ENCODE measurements at regions not wholly inside any gene's neighbourhood (a gene's known extent, or its start where the extent isn't known, plus 50 kb on each side); places are given as distances from the start of the nearest gene placed in this dataset.

GRCh38 chr13:21757763-21758162, 86.9 kb downstream of the FGF9 start:
- no peak for DNase-seq

GRCh38 chr13:21758441-21758840, 87.6 kb downstream of the FGF9 start:
- no peak for DNase-seq

DNA sequence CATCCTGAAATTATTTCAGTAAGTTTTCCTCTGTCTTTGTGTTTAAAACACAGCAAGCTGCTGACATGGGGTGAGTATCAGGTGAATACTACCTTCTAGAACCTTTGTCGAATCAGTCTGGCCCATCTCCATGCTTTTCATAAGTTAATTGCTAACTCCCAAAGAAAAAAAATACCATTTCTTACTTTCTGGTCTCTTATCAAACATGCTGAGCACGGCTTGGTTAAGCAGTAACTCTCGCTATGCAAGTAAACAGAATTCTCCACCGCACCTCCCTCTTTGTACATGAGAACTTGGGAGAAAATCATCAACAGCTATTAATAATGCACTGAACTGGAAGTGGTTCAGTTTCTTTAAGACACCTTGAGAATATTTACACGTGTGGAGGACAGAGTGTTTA, 88.6 kb downstream of the FGF9 start:
- DNase-seq = no peak

DNA sequence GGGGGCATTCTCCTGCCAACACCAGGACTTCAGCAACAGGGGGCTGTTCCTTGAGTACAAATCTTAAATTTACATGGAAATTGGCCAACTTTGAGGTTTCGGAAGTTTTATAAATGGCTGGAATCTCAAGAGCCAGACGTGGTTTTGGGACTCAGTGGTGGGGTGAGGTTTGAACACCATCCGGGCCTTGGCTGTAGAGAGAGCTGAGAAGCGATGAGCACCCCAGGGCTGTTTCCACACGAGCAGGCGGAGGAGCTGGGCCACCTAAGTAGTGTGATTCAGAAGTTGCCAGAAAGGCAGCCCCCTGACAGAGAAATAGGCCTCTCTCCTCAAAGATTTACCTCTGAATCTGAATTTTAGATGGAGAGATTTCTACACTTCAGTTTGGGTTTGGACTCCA, 89.0 kb downstream of the FGF9 start:
- no peak for DNase-seq

- no peak for DNase-seq
Measured at GRCh38 chr13:21761770-21762169, 90.9 kb downstream of the FGF9 start.

GRCh38 chr13:21762512-21762911, 91.6 kb downstream of the FGF9 start:
- no peak for DNase-seq

DNA sequence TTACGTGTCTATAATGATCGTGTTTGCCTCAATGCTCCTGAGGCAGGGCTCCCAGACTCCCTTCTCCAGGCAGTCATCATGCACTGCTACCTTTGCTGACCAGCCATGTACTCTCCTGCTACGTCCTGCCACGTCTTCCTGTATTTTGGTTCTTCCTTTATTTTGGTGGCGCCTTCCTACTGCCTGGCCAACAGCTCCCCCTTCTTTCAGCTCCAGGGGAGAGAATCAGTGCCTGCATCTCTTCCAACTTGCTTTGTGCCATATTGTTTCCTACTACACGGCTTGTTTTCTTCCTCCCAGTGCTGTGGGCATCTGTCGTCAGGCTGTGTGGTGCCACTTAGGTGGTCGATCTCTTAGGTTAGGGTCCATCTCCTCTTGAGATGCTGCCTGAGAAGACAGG, 96.2 kb downstream of the FGF9 start:
- DNase-seq = no peak

DNA sequence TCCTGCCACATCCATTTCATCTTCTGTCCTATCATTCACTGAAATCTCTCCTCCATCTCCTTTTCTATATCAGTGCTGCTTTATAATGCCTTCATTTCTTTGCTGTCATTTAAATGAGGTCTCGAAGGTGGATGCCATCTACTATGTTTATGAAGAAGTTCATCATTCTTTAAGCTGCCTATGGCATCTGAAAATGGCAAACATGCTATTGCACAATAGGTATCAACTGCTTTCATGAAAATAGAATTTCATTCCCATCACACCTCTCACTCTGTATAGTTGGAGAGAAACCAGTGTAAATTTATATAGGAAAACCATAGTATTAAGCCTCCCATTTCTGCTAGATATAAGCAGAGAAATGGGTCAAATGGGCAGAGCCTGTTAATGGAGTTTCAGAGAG, 100.2 kb downstream of the FGF9 start:
- no peak for DNase-seq

- no peak for DNase-seq
Measured at GRCh38 chr13:21777166-21777565, 106.3 kb downstream of the FGF9 start.

DNA sequence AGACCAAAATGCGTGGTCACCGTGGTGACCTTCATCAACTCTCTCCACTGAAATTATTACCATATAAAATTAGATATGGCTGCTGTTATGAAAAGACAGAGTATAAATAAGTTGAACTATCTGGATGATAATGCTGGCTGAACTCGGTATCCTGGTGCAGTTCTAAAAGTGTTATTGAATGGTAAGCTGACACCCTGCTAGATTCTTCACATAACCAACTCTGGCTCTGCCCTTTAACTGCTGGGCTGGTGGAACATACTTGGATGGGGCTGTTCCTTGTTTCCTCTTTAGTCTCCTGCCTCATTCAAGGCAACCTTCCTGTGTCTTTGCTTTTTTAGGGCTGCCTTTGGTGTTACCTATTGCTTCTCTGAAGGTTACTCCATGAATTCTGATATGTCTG, 106.9 kb downstream of the FGF9 start:
- DNase-seq = no peak

- no peak for DNase-seq
Measured at GRCh38 chr13:21782736-21783135, 111.9 kb downstream of the FGF9 start.

DNA sequence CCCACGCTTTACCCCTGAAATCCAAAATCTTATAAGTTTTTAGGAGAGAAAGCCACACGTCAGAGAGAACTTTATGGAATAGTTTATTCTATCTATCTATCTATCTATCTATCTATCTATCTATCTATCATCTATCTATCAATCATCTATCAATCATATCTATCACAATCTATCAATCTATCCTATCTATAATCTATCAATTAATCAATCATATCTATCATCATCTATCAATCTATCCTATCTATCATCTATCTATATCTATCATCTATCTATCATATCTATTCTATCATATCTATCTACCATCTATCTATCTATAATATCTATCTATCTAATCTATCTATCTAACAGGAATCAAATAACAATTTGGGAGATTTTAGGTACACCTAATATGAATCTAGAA, 115.1 kb downstream of the FGF9 start:
- no peak for DNase-seq

DNA sequence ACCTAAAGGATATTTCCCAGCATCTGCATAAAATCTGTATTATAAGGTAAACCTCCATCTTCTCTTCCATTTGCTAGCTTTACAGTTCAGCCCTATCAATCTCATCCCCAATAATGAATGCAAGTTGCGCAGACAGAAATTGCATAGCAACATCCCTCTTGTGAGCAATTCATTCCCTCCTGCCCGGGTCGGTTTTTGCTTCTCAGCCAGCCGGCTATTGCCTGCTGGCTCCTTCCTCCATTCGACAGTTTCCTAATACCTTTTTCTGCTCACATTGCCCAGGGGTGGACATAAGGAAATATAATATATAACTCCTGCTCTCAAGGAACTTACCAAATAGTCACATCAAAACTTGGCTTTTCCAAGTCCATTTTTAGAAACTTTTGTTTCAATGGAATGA, 125.2 kb downstream of the FGF9 start:
- DNase-seq = no peak

- DNase-seq = no peak
Measured at GRCh38 chr13:21796775-21797514, 126.1 kb downstream of the FGF9 start.

DNA sequence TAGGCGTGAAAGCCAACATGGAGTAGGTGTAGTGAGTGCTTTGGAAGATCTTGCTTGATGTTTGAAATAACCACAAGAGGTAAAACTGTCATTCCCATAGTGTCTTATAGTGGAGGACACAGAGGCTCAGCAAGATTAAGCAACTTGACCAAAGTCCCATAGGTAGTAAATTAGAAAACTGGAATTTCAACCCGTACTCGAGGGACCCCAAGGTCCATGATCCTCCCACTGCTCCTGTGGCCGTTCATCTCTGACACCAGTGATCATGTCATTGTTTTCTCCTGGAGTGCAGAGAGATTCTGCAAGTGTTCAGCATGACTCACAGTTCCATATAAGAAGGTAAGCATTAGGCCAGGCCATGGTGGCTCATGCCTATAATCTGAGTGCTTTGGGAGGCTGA, 126.9 kb downstream of the FGF9 start:
- no peak for DNase-seq

DNA sequence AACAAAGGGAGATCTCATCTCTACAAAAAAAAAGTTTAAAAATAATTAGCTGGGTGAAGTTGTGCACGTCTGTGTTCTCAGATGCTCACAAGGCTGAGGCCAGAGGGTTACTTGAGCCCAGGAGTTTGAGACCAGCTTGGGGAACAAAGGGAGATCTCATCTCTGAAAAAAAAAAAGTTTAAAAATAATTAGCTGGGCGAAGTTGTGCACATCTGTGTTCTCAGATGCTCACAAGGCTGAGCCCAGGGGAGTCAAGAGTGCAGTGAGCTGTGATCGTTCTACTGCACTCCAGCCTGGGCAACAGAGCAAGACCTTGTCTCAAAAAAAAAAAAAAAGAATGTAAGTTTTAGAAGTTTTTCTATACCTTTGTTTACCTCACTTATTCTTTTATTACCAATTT, 127.3 kb downstream of the FGF9 start:
- no peak for DNase-seq

GRCh38 chr13:21799671-21800070, 128.8 kb downstream of the FGF9 start:
- DNase-seq = no peak

GRCh38 chr13:21800837-21801616, 130.2 kb downstream of the FGF9 start:
- no peak for DNase-seq

GRCh38 chr13:21805733-21806132, 134.9 kb downstream of the FGF9 start:
- no peak for DNase-seq

DNA sequence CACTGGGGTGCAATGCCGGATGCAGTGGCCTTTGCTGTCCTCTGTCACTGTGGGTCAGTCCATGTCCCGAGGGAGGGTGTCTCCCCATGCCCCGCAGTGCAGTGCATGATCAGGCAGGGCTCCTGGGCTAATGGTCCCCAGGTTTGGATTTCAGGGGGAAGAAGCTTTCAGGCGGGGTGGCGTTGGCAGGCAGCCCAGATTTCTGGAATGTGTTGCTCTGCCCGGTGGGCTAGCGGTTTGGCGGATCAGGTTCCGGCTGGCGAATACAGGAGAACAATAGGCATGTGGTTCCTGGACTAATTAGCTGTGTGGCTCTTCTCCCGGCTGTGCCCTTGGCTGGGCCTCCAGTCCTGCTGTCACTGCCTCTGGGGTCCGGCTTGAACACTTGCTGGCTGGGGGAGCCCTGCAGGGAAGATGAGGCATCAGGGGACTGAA, 141.3 kb downstream of the FGF9 start:
- no peak for DNase-seq

GRCh38 chr13:21813110-21813509, 142.2 kb downstream of the FGF9 start:
- DNase-seq = no peak

GRCh38 chr13:21813844-21814243, 143.0 kb downstream of the FGF9 start:
- DNase-seq = no peak

DNA sequence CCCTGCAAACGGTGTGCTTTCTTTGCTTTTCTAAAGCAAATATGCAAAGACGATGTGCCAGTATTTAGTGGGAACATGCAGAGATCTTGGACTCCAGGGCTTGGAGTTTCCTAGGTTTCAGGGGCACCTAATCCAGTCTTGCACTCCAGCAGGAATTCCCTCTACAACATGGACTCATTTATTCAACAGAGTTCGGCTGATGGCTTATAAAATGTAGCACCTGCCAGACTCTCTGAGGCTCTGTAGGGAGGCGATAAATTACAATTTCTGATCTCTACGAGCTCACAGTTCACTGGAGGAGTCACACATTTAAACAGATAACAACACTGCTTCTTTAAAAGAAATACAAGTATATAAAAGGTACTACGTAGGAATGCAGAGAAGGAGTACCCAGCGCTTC, 143.7 kb downstream of the FGF9 start:
- no peak for DNase-seq

DNA sequence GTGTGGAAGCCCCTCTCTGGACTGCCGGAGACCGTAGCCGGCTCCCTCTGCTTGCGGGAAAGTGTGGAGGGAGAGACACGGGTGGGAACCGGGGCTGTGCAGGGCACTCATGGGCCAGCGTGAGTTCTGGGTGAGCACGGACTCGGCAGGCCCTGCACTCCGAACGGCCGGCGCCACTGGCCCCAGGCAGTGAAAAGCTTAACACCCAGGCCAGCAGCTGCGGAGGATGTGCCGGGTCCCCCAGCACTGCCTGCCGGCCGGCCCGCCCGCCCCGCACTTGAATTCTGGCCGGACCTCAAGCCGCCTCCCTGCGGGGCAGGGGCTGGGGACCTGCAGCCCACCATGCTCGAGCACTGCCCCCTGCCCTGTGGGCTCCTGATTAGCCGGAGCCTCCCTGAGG, 147.0 kb downstream of the FGF9 start:
- no peak for DNase-seq

DNA sequence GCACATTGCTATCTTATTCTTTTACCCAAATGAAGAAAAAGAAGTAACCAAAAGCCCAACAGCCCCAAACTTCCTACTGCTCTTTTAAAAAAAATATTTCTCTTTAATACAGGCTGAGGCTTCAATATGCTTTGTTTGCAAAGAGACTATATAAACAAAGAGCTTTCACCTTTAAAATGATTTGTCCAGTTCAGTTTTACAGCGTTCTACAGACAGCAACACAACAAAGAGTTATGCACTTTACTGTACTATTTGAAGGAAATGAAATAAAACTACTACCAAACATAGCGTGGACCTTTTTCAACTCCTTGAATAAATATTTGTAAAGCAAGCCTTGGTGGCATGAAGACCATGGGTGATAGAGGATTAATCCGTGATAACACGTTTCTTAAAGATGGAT, 151.2 kb downstream of the FGF9 start:
- no peak for DNase-seq

All from NK-92 treated with Interleukin-12 subunit alpha and Interleukin-12 subunit beta, amount 100 ng/mL, for 24 hours (cell line).